ENCODE measurements at regions not wholly inside any gene's neighbourhood (a gene's known extent, or its start where the extent isn't known, plus 50 kb on each side); places are given as distances from the start of the nearest gene placed in this dataset.

DNA sequence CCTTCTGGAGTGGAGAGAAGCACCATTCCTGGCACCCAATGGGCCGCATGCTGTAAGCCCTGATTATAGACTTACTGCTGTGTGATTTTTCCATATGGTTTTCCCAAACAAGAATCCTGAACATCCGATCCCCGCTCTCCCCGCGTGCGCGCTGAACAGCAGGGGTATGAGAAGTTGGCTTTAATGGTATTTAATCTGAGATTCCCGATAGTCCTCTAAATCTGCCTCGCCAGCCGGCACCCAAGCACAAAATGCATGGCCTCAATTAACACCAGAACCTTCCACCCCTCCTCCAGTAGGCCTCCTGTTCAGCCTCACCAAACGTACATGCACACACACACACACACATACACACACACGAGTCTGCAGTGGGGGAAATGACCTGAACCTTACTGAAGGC lies 480.3 kb downstream of the BCL11A start:
- H3K4me3 Mint-ChIP-seq: no peak overlapping the region
- WGBS (ENCODE audit: insufficient coverage): no CpG with 5 or more reads among the region's 12 CpGs
- ChIA-PET CTCF (no interaction called here), POLR2A (no interaction called here)
- H3K4me2 ChIP-seq (replicated peaks; ENCODE audit: low read depth, low read length, poor library complexity, severe bottlenecking): no peak overlapping the region
- no peak for ATAC-seq (ENCODE audit: low read depth)
- H3K27ac ChIP-seq (ENCODE audit: low read length in 2 of 2): no peak overlapping the region
- H3K9ac ChIP-seq (ENCODE audit: low read length): no peak overlapping the region
- no peak overlapping the region for H2AFZ ChIP-seq (ENCODE audit: insufficient read depth, low read depth, low read length, poor library complexity, severe bottlenecking)
- no peak overlapping the region for H3K4me3 ChIP-seq (ENCODE audit: control extremely low read depth in 1 of 5, extremely low read depth in 1 of 5, insufficient read depth in 1 of 5, low read depth in 2 of 5, low read length in 4 of 5)
- H3K79me2 ChIP-seq (ENCODE audit: control insufficient read depth, insufficient read depth, low read length): no peaks in the 10 kb centered on the region
- no peak overlapping the region for H3K27ac Mint-ChIP-seq
- H3K4me1 Mint-ChIP-seq: no peaks in the 10 kb centered on the region
- no peaks in the 10 kb centered on the region for H4K20me1 ChIP-seq (ENCODE audit: control insufficient read depth, insufficient read depth, low read length, poor library complexity, severe bottlenecking)
- TF ChIP-seq EZH2 (IDR thresholded peaks at IDR 0.05; ENCODE audit: borderline replicate concordance, insufficient read depth, low read depth, low read length, poor library complexity, severe bottlenecking): no peak
- TF ChIP-seq, protein P1, sequence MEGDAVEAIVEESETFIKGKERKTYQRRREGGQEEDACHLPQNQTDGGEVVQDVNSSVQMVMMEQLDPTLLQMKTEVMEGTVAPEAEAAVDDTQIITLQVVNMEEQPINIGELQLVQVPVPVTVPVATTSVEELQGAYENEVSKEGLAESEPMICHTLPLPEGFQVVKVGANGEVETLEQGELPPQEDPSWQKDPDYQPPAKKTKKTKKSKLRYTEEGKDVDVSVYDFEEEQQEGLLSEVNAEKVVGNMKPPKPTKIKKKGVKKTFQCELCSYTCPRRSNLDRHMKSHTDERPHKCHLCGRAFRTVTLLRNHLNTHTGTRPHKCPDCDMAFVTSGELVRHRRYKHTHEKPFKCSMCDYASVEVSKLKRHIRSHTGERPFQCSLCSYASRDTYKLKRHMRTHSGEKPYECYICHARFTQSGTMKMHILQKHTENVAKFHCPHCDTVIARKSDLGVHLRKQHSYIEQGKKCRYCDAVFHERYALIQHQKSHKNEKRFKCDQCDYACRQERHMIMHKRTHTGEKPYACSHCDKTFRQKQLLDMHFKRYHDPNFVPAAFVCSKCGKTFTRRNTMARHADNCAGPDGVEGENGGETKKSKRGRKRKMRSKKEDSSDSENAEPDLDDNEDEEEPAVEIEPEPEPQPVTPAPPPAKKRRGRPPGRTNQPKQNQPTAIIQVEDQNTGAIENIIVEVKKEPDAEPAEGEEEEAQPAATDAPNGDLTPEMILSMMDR (IDR thresholded peaks at IDR 0.05): no peak
- peaks cover 0 to 3% (median 0%) of the 10 kb centered on the region in 3 donors for H3K9me3 ChIP-seq (ENCODE audit: control extremely low read depth in 1 of 3, control insufficient read depth in 2 of 3, insufficient read depth in 1 of 3, low read length in 2 of 3)
- H3K27me3 Mint-ChIP-seq: no peaks in the 10 kb centered on the region
- DNase-seq: no peak
- H3K36me3 ChIP-seq (replicated peaks in 1 of 2; ENCODE audit: control extremely low read depth in 1 of 2, control insufficient read depth in 1 of 2, extremely low read depth in 1 of 2, insufficient read depth in 2 of 2, low read length in 1 of 2): no peaks in the 10 kb centered on the region
- no peaks in the 10 kb centered on the region for H3K4me1 ChIP-seq (ENCODE audit: control insufficient read depth in 2 of 2, insufficient read depth in 2 of 2, low read length in 2 of 2)
- no peaks in the 10 kb centered on the region for H3K9me3 Mint-ChIP-seq (ENCODE audit: insufficient read depth)
- H3K27me3 ChIP-seq (replicated peaks in 1 of 4; ENCODE audit: control extremely low read depth in 1 of 4, control insufficient read depth in 3 of 4, insufficient read depth in 4 of 4, low read length in 3 of 4): peaks cover 0 to 4% (median 0%) of the 10 kb centered on the region in 4 experiments
- intact Hi-C loops (cut with micrococcal nuclease): no loop called here

DNA sequence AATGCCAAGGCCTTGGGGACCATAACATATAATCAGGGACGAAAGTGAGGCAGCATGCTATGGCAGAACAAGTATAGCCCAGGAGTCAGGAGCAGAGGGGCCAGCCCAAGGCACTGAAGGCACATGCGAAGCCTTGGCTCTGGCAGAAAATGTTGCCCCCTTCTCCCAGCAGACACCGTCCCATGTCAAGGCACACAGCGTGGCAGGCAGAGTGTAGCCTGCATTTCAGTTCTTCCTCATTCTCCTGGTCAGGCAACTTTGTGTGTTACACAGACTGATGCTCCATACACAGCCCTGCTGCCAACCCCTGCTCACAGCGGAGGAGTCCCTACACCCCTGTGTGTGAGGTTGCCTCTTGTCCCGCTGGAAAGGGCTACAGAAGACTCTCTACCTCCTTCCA lies 480.8 kb downstream of the BCL11A start:
- Histone ChIP-seq H3K9me3 (ENCODE audit: control extremely low read depth in 1 of 3, control insufficient read depth in 2 of 3, insufficient read depth in 1 of 3, low read length in 2 of 3) (peaks cover 0 to 3% (median 0%) of the 10 kb centered on the region in 3 donors), H3K79me2 (ENCODE audit: control insufficient read depth, insufficient read depth, low read length) (no peaks in the 10 kb centered on the region), H3K27me3 (replicated peaks in 1 of 4; ENCODE audit: control extremely low read depth in 1 of 4, control insufficient read depth in 3 of 4, insufficient read depth in 4 of 4, low read length in 3 of 4) (peaks cover 0 to 4% (median 0%) of the 10 kb centered on the region in 4 experiments), H2AFZ (ENCODE audit: insufficient read depth, low read depth, low read length, poor library complexity, severe bottlenecking) (no peak overlapping the region), H3K4me3 (ENCODE audit: control extremely low read depth in 1 of 5, extremely low read depth in 1 of 5, insufficient read depth in 1 of 5, low read depth in 2 of 5, low read length in 4 of 5) (no peak overlapping the region), H3K4me2 (replicated peaks; ENCODE audit: low read depth, low read length, poor library complexity, severe bottlenecking) (no peak overlapping the region), H3K4me1 (ENCODE audit: control insufficient read depth in 2 of 2, insufficient read depth in 2 of 2, low read length in 2 of 2) (no peaks in the 10 kb centered on the region), H3K36me3 (replicated peaks in 1 of 2; ENCODE audit: control extremely low read depth in 1 of 2, control insufficient read depth in 1 of 2, extremely low read depth in 1 of 2, insufficient read depth in 2 of 2, low read length in 1 of 2) (no peaks in the 10 kb centered on the region), H3K9ac (ENCODE audit: low read length) (no peak overlapping the region), H4K20me1 (ENCODE audit: control insufficient read depth, insufficient read depth, low read length, poor library complexity, severe bottlenecking) (no peaks in the 10 kb centered on the region), H3K27ac (ENCODE audit: low read length in 2 of 2) (no peak overlapping the region)
- CTCF ChIA-PET: no interaction called here
- POLR2A ChIA-PET: no interaction called here
- no peak for ATAC-seq (ENCODE audit: low read depth)
- Mint-ChIP-seq H3K4me3 (no peak overlapping the region), H3K27me3 (no peaks in the 10 kb centered on the region), H3K9me3 (ENCODE audit: insufficient read depth) (no peaks in the 10 kb centered on the region), H3K4me1 (no peaks in the 10 kb centered on the region), H3K27ac (no peak overlapping the region)
- intact Hi-C loops (cut with micrococcal nuclease): no loop called here
- no peak for TF ChIP-seq EZH2 (IDR thresholded peaks at IDR 0.05; ENCODE audit: borderline replicate concordance, insufficient read depth, low read depth, low read length, poor library complexity, severe bottlenecking)
- TF ChIP-seq, protein P1 (IDR thresholded peaks at IDR 0.05): no peak
- no peak for DNase-seq
- WGBS (ENCODE audit: insufficient coverage): 93% methylated on average over 4 of the region's 6 CpGs
